ENCODE measurements at regions not wholly inside any gene's neighbourhood (a gene's known extent, or its start where the extent isn't known, plus 50 kb on each side); places are given as distances from the start of the nearest gene placed in this dataset.
"Not testable (repeated sequence)": the region's sequence is repeated elsewhere in the genome, so short reads cannot be mapped to it uniquely, and the experiment has no call there.

- no peak for DNase-seq (ENCODE audit: low spot score)
These were observed 162.3 kb upstream of the ARHGAP20 start for GRCh38 chr11:110874437-110875030.

- no peak for DNase-seq (ENCODE audit: low spot score)
These were observed 161.7 kb upstream of the ARHGAP20 start for GRCh38 chr11:110873975-110874374.

- no peak for DNase-seq (ENCODE audit: low spot score)
These were observed 158.7 kb upstream of the ARHGAP20 start for GRCh38 chr11:110870816-110871522.

- DNase-seq (ENCODE audit: low spot score), result no peak
These were observed 155.7 kb upstream of the ARHGAP20 start for GRCh38 chr11:110867951-110868350.

- DNase-seq (ENCODE audit: low spot score), result no peak
These were observed 153.8 kb upstream of the ARHGAP20 start for GRCh38 chr11:110866081-110866480.

- DNase-seq (ENCODE audit: low spot score), result no peak
These were observed 150.2 kb upstream of the ARHGAP20 start for GRCh38 chr11:110862407-110862806.

GRCh38 chr11:110860461-110860860, 148.2 kb upstream of the ARHGAP20 start:
- no peak for DNase-seq (ENCODE audit: low spot score)

- no peak for DNase-seq (ENCODE audit: low spot score)
These were observed 147.8 kb upstream of the ARHGAP20 start for GRCh38 chr11:110859998-110860397.

- DNase-seq (ENCODE audit: low spot score), result no peak
These were observed 147.1 kb upstream of the ARHGAP20 start for GRCh38 chr11:110859240-110859840.

GRCh38 chr11:110858547-110858921, 146.3 kb upstream of the ARHGAP20 start:
- no peak for DNase-seq (ENCODE audit: low spot score)

- DNase-seq (ENCODE audit: low spot score), result no peak
These were observed 145.8 kb upstream of the ARHGAP20 start for GRCh38 chr11:110857892-110858546.

GRCh38 chr11:110856996-110857812, 145.0 kb upstream of the ARHGAP20 start:
- no peak for DNase-seq (ENCODE audit: low spot score)

- DNase-seq (ENCODE audit: low spot score), result no peak
These were observed 144.1 kb upstream of the ARHGAP20 start for GRCh38 chr11:110856340-110856739.

GRCh38 chr11:110855191-110855590, 143.0 kb upstream of the ARHGAP20 start:
- DNase-seq (ENCODE audit: low spot score), result no peak

GRCh38 chr11:110852921-110853490, 140.8 kb upstream of the ARHGAP20 start:
- no peak for DNase-seq (ENCODE audit: low spot score)

- DNase-seq (ENCODE audit: low spot score), result no peak
These were observed 138.6 kb upstream of the ARHGAP20 start for GRCh38 chr11:110850846-110851245.

GRCh38 chr11:110843053-110843452, 130.8 kb upstream of the ARHGAP20 start:
- not testable (repeated sequence) for DNase-seq (ENCODE audit: low spot score)

GRCh38 chr11:110838808-110839207, 126.6 kb upstream of the ARHGAP20 start:
- DNase-seq (ENCODE audit: low spot score), result no peak

GRCh38 chr11:110837603-110838002, 125.4 kb upstream of the ARHGAP20 start:
- no peak for DNase-seq (ENCODE audit: low spot score)

GRCh38 chr11:110835106-110835505, 122.9 kb upstream of the ARHGAP20 start:
- no peak for DNase-seq (ENCODE audit: low spot score)

- peak; percentile 47 for DNase-seq (ENCODE audit: low spot score)
These were observed 120.8 kb upstream of the ARHGAP20 start for GRCh38 chr11:110833033-110833484.

GRCh38 chr11:110832539-110832938, 120.3 kb upstream of the ARHGAP20 start:
- no peak for DNase-seq (ENCODE audit: low spot score)

All from kidney capillary endothelial cell (primary cell).